ENCODE measurements at regions not wholly inside any gene's neighbourhood (a gene's known extent, or its start where the extent isn't known, plus 50 kb on each side); places are given as distances from the start of the nearest gene placed in this dataset.
A peak's percentile ranks its signal among the peaks of the same experiment; 100 is the strongest.

GRCh38 chr5:30607301-30607894, 586.1 kb upstream of the CDH6 start:
- Histone ChIP-seq H3K79me2 (ENCODE audit: control insufficient read depth in 1 of 2, insufficient read depth in 2 of 2, low read length in 2 of 2) (no peaks in the 10 kb centered on the region), H4K8ac (ENCODE audit: extremely low read depth, insufficient read depth, low read length) (no peak overlapping the region), H3K27me3 (replicated peaks in 1 of 4; ENCODE audit: control insufficient read depth in 3 of 4, extremely low read depth in 1 of 4, insufficient read depth in 3 of 4, low read length in 3 of 4) (no peaks in the 10 kb centered on the region; a peak in 1 of 7 replicates), H3K36me3 (ENCODE audit: control insufficient read depth in 2 of 4, insufficient read depth in 4 of 4, low read length in 3 of 4) (no peaks in the 10 kb centered on the region), H2BK12ac (ENCODE audit: low read depth, low read length) (no peak overlapping the region), H3K4me1 (replicated peaks in 1 of 4; ENCODE audit: control insufficient read depth in 3 of 4, insufficient read depth in 4 of 4, low read length in 3 of 4) (peaks cover 0 to 4% (median 0%) of the 10 kb centered on the region in 4 experiments; a peak in 1 of 7 replicates), H2AK5ac (ENCODE audit: low read depth, low read length) (no peak overlapping the region), H2BK5ac (ENCODE audit: low read depth, low read length) (no peak overlapping the region), H4K5ac (ENCODE audit: insufficient read length, low read depth, low read length) (no peak overlapping the region), H2BK20ac (ENCODE audit: low read length) (no peak overlapping the region), H4K20me1 (replicated peaks in 1 of 2; ENCODE audit: control insufficient read depth in 1 of 2, insufficient read depth in 2 of 2, low read length in 2 of 2) (no peaks in the 10 kb centered on the region), H3K4me2 (ENCODE audit: insufficient read depth in 1 of 2, low read depth in 2 of 2, low read length in 2 of 2) (no peak overlapping the region; a peak in 2 of 4 replicates), H3K23ac (ENCODE audit: insufficient read length) (no peak overlapping the region), H3K14ac (ENCODE audit: insufficient read length) (no peak overlapping the region), H3K23me2 (ENCODE audit: low read depth, low read length) (no peaks in the 10 kb centered on the region), H3K56ac (replicated peaks; ENCODE audit: insufficient read length, low read depth, low read length) (no peak overlapping the region), H2AFZ (ENCODE audit: low read length) (no peak overlapping the region), H3K4me3 (ENCODE audit: extremely low read depth in 1 of 4, insufficient read depth in 2 of 4, low read depth in 3 of 4, low read length in 4 of 4) (no peak overlapping the region), H3K9me3 (ENCODE audit: insufficient read depth in 2 of 2, low read depth in 1 of 2, low read length in 1 of 2) (no peaks in the 10 kb centered on the region), H3K79me1 (ENCODE audit: low read depth, low read length) (no peaks in the 10 kb centered on the region), H3K27ac (ENCODE audit: low read depth, low read length) (no peak overlapping the region), H2BK15ac (ENCODE audit: low read length) (no peak overlapping the region), H3K18ac (ENCODE audit: extremely low read depth, low read length) (no peak overlapping the region), H2BK120ac (replicated peaks; ENCODE audit: low read depth, low read length) (no peak overlapping the region), H3K4ac (replicated peaks; ENCODE audit: insufficient read length, low read depth, low read length) (no peak overlapping the region), H3K9ac (replicated peaks in 1 of 4; ENCODE audit: extremely low read depth in 1 of 4, low read depth in 3 of 4, low read length in 3 of 4) (no peak overlapping the region), H4K91ac (replicated peaks; ENCODE audit: insufficient read length, low read length) (no peak overlapping the region)
- FAIRE-seq (no peak), DNase-seq (ENCODE audit: low read depth in 1 of 2, low spot score in 2 of 2) (no peak)
- ChIA-PET CTCF (ENCODE audit: partially characterized antibody) (no interaction called here), POLR2A (ENCODE audit: partially characterized antibody) (no interaction called here)
- 45% methylated on average over 3 of the region's 3 CpGs; no CpG with 5 or more reads in 1 of the 2 experiments for whole genome bisulfite sequencing, 2 experiments (ENCODE audit: extremely low coverage in 1 of 2, insufficient coverage in 1 of 2, insufficient read length in 1 of 2, insufficient replicate concordance in 2 of 2, low coverage in 1 of 2, low lambda C conversion rate in 2 of 2, missing lambda C conversion rate in 1 of 2)
- TF ChIP-seq CEBPB (IDR thresholded peaks at IDR 0.05; ENCODE audit: low read depth, low read length) = 0 out of 2 replicates have a peak, but pooled peaks have one; percentile 4
- no peak for TF ChIP-seq SIRT6 (IDR thresholded peaks at IDR 0.05; ENCODE audit: low read length)

Measured in H1 (cell line).